DMS79 treated with DMSO at 0.1 percent for 48 hours (cell line): ENCODE measurements at regions not wholly inside any gene's neighbourhood (a gene's known extent, or its start where the extent isn't known, plus 50 kb on each side); places are given as distances from the start of the nearest gene placed in this dataset.
"Not testable (repeated sequence)": the region's sequence is repeated elsewhere in the genome, so short reads cannot be mapped to it uniquely, and the experiment has no call there.

Source experiments
- DNase-seq: peaks from one replicate; lab custom pipeline; 2025; lab: John Stamatoyannopoulos, UW

DNA sequence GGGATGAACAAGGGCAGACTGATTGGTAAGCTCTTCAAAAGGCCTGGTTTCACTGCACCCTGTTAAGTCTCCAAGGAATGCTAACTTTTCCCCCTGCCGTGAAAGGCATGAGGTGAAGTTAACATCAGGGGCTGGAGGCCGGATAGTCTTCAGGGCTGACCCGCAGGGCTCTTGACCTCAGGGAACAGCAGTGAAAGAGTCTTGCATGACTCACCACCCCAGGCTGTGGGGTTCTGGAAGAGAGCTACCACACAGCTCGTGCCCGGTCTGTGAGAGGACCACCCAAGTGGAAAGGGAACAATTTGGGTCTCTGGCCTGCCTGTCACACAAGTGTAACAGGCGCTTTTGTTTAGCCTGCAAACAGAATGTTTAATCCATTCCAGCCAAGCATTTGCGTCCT is 504.9 kb downstream of the EDEM1 start:
- DNase-seq = no peak

DNA sequence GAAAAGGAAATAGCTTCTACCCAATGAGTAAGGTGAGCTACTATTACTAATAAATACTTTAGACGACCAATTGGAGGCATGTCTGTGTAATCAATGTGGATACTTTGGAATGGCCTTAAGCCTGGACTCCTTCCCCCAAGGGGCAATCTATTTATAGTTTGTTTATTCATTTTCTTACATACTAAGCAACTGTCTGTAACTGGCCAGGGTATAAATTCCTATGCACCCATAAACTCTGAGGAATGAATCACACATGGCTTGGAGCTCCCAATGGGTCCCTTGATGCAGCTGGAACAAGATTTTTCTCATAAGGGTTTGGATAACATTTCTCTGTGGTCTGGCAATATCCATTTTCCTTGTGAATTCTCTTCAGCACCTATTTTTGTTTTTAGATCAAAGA is 506.8 kb downstream of the EDEM1 start:
- no peak for DNase-seq

DNA sequence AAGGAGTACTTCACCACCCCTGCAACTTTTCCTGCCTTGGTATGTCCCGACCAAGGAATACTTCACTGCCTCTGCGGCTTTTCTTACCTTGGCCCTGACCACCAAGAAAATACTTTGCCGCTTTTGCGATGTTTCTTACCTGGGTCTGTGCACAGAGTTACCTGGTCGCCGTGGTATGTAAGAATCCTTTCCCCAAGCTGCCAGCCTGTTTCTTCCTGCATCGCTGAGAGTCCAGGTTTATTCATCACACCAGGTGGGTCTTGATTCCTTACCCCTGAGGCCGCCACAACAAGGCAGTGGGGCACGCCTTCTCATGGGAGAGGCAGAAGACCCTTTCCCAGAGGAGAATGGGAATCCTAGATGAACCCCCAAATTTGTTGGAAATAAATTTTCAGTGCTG is 511.3 kb downstream of the EDEM1 start:
- DNase-seq = no peak

DNA sequence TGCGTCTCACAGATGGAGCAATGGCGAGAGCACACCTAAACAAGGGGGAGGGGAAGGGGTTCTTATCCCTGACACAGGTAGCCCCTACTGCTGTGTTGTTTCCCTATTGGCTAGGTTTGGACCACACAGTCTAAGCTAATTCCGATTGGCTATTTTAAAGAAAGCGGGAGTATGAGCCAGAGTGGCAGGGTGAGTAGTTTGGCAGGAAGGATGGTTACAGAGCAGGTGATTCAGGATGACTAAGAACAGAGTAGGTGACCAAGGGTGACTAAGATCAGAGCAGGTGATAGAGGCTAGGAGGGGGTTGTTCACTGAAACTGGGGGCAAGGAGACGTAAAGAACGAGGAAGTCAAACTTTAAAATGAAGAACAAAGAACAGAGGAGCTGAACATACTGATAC is 511.8 kb downstream of the EDEM1 start:
- no peak for DNase-seq

DNA sequence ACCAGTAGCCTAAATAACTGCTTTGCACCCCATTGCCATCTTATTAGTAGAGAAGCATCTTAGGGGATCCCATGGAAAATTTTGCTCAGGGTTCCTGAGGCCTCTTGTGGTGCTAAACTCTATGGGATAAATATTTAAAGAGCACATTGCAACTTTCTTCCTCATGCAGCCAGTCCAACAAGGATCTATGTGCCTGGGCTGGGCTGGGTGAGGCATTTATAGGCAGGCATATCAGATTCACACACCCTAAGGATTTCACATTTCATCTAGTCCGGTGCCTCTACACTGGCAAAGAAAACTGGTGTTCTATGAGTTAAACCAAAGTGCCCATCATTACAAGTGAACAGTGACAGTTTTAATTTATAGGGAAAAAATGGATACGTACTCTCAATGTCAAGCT is 512.3 kb downstream of the EDEM1 start:
- no peak for DNase-seq

DNA sequence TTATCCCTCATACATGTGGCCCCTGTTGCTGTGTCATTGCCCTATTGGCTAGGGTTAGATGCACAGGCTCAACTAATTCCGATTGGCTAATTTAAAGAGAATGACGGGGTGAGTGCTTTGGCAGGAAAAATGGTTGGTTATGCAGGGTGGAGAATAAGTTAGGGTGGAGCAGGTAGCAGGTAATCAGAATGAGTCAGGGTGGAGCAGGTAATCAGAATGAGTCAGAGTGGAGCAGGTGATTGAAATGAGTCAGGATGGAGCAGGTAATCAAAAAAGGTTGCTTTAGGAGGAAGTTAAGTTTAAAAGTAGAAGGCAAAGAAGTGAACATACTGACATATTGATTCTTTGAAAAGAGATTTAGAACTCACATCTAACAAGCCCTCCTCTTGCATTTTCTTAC is 513.5 kb downstream of the EDEM1 start:
- DNase-seq = not testable (repeated sequence)

DNA sequence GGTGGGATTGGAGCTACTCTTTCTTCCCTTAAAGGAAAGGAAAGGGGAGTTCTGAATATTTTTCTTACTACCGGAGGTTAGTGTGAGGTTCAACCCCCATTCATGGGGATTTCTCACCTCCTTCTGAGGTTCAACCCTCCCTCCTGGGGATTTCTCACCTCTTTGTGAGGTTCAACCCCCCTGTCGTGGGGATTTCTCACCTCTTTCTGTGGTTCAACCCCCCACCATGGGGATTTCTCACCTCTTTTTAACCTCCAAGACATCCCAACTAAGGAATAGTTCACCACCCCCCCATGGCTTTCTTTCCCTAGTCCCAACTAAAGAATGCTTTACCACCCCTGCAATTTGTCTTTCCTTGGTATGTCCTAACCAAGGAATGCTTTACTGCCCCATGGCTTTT is 520.3 kb downstream of the EDEM1 start:
- no peak for DNase-seq

DNA sequence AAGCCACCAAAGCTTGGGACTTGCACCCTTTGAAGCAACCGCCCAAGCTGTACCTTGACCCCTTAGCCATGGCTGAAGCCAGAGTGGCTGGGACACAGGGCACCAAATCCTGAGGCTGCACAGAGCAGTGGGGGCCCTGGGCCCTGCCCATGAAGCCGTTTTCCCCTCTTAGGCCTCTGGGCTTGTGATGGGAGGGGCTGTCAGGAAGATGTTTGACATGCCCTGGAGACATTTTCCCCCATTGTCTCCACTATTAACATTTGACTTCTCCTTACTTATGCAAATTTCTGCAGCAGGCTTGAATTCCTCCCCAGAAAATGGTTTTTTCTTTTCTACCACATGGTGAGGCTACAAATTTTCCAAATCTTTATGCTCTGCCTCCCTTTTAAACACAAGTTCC is 522.2 kb downstream of the EDEM1 start:
- no peak for DNase-seq

DNA sequence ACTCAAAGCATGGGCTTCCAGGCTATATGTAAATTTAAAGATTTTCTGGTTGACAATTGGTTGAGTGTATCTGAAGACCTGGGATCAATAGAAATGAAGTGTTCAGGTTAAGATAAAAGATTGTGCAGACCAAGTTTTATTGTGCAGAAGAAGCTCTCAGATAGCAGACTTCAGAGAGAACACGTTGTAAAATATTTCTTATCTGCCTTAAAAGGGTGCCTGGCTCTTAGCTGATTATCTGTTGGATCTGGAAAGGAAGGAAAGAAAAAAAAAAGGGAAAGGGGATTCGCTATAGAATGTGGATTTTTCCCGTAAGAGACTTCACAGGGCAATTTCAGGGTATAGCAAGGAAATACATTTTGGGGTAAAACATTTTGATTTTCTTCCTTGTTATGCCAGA is 523.2 kb downstream of the EDEM1 start:
- no peak for DNase-seq

DNA sequence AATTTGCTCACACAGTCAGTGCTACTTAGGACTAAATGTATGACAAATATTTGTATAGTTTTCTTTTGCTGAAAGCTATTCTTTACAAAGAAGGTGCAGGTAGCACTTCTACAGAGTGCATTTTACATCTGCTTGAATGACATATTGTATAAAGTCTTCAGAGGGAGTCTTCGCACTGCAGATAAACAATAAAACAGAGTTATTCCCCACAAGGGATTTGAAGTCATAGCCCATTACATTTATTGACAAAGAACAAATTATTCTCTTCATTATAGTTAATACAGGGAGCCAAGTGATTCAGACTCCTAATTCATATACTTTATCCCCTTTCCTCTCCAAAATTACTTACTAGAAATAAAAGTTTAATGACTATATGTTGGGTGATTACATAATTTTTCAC is 529.7 kb downstream of the EDEM1 start:
- DNase-seq = no peak

DNA sequence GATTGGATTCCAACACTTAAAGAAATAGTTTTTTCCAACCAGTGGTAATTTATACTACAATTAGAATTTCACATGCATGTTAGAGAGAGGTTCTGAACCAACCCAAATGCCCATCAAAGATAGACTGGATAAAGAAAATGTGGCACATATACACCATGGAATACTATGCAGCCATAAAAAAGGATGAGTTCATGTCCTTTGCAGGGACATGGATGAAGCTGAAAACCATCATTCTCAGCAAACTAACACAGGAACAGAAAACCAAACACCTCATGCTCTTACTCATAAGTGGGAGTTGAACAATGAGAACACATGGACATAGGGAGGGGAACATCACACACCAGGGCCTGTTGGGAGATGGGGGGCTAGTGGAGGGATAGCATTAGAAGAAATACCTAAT is 532.2 kb downstream of the EDEM1 start:
- not testable (repeated sequence) for DNase-seq

DNA sequence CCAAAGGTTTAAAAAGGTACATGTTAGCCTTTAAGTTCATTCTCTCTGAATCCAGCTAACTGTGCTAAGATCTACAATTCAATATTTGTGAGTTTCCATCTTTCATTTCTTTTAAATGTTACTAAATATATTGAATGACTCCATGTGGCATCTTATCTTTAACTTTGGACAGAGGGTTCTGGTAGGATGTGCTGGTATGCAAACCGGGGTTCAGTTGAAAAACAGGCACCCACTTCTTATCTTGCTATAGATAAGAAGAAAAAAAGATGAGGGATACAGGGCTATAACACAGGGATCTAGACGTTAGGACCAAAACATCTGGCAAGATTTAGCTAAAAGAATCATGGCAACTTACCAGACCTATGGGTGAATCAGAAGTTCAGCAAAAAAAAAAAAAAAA is 538.3 kb downstream of the EDEM1 start:
- no peak for DNase-seq

DNA sequence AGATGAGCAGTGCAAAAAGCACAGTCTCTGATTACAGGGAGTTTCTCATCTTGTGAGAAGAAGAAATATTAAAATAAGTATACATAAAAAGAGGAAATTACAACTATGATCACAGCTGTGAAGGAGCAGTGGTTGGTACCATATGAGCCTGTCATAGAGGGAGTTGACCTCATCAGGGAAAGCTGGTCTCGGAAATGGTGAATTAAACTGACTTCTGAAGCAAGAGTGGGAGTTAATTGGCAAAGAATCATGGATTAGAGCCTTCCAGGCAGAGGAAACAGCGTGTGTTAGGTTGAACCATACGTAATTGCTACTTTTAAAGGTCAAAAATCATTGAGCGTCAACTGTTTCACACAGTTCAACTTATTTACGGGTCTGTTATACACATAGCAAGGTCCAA is 539.1 kb downstream of the EDEM1 start:
- DNase-seq = no peak

DNA sequence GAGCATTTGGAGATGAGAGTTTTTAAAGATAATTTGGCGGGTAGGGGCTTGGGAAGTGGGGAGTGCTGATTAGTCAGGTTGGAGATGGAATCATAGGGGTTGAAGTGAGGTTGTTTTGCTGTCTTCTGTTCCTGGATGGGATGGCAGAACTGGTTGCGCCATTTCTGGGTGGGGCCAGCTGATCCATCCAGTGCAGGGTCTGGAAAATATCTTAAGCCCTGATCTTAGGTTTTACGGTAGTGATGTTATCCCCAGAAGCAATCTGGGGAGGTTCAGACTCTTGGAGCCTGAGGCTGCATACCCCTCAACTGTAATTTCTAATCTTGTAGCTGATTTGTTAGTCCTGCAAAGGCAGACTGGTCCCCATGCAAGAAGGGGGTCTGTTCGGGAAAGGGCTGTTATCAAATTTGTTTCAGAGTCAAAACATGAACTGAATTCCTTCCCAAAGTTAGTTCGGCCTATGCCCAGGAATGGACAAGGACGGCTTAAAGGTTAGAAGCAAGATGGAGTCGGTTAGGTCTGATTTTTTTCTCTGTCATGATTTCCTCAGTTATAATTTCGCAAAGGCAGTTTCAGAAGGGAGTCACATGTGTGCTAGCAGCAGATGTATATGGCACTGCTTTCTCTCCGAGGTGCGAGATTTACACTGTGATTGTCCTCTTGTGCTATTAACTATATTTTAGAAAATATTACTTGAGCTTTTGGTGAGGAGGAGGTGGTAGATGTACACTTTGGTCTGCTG is 540.4 kb downstream of the EDEM1 start:
- DNase-seq = no peak

DNA sequence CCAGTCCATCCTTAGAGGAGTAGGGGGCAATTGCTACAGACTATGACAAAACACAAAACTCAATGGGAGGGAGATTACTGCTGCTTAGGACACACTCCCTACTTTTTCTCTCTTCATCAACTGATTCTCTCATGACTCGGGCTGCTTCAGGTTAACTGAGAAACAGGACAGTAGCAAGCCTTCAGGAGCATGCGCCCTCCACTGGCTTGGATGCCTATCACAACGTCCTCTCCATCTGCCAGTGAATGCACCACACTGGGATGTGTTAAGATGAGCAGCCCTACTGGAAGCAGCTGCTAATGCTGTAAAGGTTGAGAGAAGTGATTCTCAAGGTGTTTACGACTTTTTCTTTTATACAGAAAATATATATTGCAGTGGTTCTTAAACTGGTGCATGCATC is 542.3 kb downstream of the EDEM1 start:
- no peak for DNase-seq

DNA sequence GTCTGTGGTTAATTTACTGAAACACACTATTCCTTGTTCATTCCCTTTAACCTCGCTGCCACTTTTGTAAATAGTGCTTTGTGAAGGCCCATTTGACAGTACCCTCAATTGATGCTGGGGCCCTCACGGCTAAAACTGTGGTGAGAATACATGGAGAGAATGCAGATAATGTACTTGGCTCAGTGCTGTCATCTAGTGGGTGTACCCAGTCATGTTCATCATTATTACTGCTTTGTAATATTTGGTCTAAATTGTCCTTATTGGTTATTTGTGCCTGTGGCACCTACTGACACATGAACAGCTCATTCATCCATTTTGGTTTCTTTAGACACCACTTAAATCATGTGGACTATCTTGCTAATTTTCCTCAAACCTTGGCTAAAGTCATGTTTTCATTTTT is 543.6 kb downstream of the EDEM1 start:
- no peak for DNase-seq

DNA sequence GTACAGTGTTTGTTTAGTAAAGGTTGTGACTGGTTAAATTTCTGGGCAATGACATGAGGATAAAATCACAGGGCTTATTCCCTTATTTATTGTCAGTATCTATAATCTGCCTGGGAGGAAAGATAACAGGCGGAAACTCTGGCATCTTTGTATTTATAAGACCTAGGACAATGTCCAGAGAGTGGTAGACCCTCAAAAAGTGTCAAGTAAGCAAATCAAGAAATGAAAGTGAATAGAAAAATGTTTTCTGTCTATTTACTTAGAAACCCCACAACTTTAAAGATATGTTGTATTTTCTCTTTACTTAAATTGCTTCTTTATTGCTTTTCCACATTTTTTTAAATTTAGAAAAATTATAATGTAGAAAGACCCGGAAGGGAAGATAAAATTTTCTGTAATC is 544.6 kb downstream of the EDEM1 start:
- no peak for DNase-seq

DNA sequence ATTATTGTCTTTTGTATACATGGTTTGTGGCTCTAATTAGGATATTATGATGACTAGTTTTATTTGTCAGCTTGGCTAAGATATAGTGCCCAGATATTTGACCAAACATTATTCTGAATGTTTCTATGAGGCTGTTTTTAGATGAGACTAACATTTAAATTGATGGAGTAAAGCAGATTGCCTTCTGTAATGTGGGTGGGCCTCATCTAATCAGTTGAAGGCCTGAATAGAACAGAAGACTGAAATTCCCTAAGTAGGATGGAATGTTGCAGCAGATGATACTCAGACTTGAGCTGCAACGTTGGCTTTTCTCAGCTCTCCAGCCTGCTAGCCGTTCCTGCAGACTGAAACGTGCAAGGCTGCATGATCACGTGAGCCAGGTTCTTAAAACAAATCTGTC is 546.5 kb downstream of the EDEM1 start:
- no peak for DNase-seq

DNA sequence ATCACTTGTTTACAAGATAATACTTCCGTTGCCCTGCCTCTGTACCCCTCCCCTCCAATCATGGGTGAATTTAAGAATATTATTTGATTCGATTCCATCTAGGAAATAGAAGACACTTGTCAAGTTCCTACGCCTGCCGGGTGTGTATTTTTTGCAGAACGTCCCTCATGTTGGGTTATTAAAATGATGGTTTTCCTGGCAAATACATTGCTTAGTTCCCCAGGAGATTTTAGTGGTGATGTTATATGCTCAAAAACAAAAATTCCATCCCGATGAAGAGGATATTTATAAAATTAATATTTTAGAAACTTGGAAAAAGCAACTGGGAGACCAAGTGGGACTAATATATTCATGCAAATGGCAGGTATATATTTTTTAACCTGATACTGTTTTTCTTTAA is 548.4 kb downstream of the EDEM1 start:
- DNase-seq = no peak

DNA sequence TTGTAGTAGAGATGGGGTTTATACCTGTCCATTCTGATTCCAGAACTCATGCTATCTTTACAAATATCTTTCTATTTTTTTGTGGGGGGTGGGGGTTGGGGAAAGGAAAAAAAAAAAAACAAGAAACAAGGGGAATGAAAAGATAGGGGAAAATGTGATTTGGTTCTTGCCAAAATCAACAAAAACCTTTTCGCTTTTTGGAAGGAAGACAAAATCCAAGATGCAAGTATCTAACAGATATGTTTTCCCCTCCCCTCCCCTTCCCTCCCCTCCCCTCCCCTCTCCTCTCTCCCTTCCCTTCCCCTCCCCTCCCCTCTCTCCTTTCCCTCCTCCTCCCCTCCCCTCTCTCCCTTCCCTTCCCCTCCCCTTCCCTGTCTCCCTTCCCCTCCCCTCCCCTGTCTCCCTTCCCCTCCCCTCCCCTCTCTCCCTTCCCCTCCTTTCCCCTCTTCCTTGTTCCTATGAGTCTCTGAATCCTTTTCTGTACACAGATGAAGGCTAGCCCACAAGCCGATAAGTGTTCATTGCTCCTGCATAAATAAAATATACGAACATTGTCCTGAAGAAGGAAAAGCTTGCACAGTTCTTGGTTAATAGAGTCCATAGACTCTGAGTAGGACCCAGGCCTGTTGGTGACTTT is 551.9 kb downstream of the EDEM1 start:
- DNase-seq = no peak

DNA sequence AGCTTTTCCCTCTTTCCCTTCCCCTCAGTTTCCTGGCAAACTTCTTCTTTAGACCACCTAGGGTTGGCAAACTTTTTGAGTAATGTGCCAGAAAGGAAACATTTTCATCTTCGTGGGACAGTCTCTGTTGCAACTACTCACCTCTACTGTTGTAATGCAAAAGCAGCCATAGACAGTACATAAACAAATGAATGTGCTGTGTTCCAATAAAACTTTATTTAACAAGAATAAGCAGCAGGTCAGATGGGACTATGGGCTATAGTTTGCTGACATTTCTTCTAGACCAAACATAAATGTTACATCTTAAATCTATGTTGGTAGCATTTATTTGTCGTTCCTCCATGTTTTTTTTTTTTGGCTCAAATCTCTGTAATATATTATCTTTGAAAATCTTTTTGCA is 552.4 kb downstream of the EDEM1 start:
- DNase-seq = no peak

DNA sequence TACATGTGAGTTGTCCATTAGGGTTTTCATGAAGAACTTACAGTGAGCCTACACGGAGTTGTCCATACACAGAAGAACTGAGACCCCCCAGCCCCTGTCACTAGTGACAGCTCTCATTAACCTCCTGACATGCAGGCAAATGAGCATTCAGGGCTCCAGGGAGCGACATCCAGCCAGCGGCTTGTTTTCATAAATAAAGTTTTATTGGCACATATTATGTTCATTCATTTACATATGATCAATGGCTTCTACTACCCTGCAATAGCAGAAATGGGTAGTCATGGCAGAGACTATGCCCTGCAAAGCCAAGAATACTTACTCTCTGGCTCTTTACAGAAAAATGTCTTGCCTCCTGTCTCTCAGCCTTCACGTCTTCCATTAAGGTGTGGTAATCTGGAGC is 553.5 kb downstream of the EDEM1 start:
- DNase-seq = no peak

DNA sequence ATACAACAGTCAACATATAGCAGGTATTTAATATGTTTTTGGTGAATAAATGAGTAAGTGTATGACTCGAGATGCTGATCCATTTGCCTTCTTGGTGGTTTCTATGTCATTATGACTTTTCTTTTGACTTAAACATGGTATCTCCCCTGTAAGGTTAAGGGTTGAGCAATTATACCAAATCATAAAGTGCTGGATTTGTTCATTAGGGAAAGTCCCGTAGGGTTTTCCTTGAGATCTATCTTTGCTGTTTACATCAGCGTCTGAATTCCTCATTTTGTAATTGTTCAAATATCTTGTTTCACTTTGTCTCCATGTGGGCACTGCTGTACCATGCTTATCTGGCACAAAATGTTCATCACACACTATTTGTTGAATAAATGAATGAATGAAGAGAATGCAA is 562.6 kb downstream of the EDEM1 start:
- no peak for DNase-seq
